Hematopoietic multipotent progenitor cell treated with erythropoietin and hydrocortisone succinate and interleukin-3 and kit ligand, for 4 days (in vitro differentiated cells): ENCODE measurements at regions not wholly inside any gene's neighbourhood (a gene's known extent, or its start where the extent isn't known, plus 50 kb on each side); places are given as distances from the start of the nearest gene placed in this dataset.

ENCODE experiments used
- DNase-seq: peaks from one replicate; pipeline ENCODE4 v3.0.0-alpha.2; 2015

DNA sequence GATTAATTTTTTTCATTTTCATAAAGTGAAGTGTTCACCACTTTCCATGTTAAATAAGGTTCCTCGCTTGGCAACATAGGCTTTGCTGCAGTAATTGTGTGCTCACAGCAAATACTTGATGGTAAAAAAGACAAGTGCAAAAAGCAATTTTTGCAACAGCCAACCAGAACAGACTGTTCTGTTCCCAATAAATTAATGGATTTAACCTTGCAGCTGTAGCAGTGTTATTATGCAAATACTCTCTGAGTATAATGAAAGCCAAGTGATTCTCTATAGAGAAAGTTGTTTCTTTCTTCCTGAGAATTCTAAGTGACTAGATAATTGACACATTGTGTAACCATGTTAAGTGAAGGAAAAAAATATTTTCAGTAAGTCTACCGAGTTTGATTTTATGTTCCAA lies 183.7 kb upstream of the NAALADL2 start:
- no peak for DNase-seq

DNA sequence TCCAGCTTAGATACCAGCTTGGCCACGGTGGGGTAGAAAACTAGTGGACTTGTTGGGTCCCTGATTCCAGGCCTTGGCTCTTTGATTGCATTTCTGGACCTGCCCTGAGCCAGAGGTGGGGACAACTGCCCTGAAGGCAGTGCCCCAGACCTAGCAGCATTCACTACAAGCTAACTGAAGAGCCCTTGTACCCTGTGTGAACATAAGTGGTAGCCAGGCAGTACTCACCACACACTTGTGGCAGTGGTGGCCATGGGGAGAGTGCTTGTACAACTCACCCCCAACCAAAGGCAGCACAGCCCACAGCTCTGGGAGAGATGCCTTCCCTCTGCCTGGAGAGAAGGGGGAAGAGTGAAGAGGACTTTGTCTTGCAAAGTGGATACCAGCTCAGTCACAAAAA lies 177.3 kb upstream of the NAALADL2 start:
- no peak for DNase-seq

DNA sequence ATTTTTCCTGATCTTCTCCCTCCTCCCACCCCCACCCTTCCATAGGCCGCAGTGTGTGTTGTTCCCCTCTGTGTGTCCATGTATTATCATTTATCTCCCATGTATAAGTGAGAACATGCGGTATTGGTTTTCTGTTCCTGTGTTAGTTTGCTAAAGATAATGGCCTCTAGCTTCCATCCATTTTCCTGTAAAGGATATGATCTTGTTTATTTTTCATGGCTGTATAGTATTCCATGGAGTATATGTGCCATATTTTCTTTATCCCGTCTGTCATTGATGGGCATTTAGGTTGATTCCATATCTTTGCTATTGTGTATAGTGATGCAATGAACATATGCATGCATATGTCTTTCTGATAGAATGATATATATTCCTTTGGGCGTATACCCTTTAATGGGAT lies 173.3 kb upstream of the NAALADL2 start:
- no peak for DNase-seq

DNA sequence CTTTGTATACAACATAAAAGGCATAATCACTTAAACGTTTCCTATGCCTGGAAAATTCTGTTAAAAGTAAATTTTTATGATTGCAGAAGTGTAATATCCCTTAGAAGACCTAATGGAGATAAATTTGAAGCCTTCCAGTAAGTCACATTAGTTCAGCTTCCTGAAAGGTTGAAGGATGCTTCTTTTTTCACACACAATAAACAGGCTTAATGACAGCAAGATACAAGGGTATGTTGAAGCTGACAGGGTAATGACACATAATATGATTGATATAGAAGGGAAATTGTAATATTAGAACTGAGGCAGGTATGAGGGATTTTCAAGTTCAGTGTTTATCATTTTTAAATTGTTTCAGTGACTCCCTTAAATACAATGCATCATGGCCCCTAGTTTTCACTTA lies 161.8 kb upstream of the NAALADL2 start:
- no peak for DNase-seq

DNA sequence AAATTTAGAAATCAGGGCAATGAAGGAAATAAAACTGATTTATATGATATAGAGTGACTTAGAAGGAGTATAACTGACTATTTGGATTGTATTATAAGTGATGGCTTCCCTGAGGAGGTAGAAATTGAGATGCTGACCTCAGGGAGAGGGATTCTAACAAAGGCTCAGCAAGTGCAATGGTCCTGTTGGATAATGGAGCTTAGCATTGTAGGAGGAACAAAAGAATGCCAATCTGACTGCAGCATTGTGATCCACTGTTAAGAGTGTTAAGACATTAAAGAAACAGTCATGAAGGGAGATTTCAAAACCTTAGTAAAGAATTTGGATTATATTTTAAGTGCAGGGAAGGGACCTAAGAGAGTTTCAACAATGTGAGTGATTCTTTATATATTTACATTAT lies 158.4 kb upstream of the NAALADL2 start:
- no peak for DNase-seq

DNA sequence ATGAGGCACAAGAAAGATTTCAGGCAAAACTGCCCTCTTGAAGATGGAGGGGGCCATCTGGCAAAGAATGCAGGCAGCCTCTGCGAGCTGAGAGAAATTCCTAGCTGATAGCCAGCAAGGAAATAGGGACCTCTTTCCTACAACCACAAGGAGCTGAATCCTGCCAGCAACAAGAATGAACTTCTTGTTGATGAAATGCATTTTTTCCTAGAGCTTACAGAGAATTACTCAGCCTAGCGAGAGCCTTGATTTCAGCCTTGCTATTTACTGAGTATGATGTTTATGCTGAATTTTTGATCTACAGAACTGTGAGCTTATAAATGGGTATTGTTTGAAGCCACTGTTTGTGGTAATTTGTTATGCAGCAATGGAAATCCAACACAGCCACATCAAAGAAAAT lies 148.5 kb upstream of the NAALADL2 start:
- no peak for DNase-seq

DNA sequence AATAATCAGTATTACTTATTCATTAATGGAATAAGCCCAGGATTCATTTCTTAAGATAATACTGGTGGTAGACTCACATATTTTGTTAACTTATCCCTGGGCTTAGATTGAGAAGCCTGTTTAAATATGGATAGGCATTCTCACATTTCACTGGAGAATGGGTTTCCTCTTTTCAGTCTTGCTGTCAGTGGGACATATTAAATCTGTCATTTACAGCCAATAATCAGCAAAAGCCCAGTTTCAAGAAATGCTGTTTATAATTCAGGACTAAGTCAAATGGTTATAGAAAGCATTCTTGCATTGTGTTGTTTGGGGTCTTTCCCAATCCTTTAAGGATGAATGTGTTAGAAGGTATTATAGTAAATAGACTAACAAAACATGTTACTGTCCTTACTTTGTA lies 143.7 kb upstream of the NAALADL2 start:
- DNase-seq, result no peak

DNA sequence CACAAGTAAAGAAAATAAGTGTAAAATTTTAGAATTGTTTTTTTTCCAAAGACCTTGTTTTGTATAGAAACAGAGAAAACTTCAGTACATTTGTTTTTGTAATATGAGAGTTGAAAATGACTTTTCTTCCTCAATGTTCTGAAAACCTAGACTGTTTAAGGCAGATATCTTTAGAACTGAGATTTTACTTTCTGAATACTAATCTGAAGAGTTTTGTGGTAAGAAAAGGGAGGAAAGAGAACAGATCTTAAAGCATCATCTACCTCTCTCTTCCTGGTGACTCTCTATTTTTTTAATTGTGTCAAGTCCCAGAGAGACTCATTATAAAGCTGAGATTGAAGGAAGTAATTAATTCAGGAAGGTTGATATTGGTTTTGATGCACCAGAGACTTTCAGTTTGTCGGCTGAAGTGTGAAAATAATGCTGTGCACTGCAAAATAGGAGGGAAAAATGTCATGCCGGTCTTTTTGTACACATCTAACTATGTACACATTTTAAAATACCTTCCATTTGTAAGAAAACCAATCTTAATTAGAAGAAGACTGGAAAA lies 142.1 kb upstream of the NAALADL2 start:
- no peak for DNase-seq

DNA sequence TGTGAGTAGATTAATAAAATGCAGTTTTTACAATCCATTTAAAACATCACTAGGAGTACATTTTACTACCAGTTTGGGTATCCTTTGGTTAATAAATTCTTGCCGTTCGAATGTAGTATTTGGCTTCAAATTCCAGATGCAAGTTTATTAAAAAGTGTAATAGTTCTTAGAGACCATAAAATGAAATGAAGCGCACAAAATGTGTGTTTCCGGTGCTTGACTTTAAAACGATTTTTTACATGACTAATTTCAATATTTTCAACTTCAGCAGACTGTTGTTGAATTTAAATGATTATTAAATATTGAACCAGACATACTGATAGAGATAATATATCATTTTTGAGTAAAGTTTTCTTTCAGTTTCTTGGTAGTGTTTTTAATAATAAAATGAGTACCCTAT lies 138.4 kb upstream of the NAALADL2 start:
- no peak for DNase-seq

DNA sequence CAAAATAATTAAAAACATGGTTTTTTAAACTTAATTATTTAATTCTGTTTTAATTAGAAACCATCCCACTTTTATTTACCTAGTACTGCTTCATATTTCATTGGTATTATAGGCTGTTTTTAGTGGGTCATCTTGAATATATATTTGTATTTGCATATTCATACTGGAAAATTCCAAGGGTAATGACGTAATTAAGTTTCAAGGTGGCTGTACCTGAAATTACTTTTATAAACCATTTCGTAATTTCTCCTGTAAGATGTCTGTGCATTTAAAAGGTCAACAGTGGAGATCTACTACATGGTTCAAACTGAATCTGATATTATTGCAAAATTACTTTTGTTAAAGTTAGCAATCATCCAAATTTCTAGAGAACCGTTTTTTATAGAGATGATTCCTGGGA lies 133.8 kb upstream of the NAALADL2 start:
- no peak for DNase-seq

DNA sequence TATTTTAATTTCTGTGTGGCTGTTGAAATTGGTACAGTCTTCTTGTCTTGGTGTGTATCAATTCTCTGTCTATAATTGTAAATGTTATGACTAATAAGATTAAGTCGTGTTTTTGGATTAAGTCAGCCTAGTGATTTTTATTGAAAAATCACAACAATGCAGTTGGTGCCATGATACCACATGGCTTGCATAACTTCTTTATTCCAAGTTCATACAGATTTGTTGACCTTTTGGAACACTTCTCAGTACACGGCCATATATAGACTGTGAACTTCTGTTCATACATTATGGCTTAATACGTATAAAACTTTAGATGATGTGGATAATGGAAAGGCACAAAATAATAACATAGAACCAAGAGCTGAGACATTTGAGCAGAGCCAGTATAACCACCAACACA lies 121.2 kb upstream of the NAALADL2 start:
- no peak for DNase-seq

DNA sequence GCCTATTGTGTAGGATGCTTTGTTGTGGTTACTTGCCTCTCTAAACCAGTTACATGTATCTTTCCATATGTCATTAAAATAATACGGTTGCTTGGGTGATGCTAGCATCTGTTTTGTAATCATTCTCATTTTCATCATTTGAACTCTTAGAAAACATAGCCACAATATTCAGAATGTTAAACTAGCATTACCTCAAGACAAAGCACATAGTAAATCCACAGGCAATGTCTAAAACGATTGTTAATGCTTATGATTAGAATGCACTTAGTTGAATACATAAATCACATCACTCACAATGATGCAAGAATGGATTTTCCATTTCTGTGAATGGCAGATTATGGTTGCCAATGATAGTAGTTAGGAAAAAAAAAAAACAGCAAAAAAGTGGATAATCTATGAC lies 110.0 kb upstream of the NAALADL2 start:
- no peak for DNase-seq

DNA sequence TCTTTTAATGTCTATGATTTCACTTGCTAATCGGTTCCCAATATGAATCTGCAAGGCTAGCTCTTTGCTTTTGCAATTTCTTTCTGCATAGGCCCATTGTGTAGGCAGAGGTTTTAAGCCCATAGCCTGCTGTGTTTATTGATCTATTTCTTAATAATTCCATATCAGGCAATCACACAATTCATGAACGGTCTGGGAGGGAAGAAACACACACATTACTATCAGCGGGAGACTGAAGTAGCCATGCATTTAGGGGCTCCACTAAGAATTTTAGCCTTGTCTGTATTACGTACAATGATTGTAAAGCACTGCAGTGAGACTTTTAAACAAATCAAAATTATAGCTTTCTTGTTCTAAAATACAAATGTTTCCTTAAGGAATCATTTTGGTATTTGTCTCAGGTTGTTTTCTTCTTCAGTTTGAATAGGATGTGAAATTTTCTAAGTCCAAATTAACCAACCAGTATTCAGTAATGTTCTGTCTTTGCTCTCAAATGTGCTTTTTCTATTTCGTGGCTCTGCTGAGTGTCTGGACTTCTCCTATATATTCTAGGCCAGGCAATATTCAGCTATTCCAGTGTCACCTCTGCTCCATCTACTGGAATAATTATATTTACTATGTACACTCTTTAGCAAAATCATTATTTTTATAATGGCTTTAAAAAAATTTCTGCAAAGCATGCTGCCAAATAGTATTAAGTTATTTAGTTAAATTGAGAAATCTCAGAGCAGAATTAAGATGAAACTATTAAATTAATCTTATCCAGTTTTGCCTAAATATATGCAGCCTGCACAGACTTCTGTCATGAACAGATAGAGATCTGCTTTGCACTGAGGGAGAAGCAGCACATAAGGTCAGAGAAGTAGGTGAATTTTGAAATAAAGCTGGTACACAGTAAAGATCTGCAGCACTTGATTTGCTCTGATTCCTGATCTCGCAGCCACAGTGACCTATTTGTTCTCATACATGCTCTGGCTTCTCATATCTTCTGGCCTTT lies 103.0 kb upstream of the NAALADL2 start:
- DNase-seq, result no peak

DNA sequence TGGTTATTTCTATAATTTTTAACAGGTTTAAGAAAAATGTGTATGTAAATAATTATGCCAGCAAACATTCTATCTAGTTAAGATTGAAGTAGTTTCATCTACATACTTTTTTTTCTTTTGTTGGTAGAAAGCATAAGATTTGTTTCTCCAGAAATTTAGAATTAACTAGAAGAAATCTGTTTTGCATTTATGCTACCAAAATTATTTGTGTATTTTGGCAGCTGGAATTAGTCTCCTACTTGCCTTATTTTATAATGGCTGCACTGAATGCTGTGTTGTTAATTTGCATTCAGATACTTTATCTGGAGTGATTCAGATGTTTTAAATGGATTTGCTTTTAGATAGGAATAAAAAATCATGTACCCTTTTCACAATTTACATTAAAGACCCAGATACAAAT lies 100.2 kb upstream of the NAALADL2 start:
- DNase-seq, result no peak

DNA sequence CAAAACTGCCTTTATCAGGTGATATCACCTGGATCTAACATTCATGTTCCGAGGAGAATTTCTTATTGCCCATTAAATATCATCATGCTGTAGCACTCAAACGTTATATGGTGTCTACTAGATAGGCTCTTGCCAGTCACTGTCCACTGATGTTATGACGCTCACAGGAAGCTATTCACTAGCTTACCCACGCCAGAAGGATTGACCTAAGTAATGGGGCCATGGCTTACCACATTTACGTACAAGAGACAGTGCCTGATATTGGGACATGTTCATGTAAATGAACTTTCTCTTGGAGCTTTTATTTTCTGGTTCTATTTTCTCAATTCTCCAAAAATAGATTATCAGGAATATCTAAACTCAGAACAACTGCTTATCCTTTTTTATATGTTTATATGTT lies 91.7 kb upstream of the NAALADL2 start:
- DNase-seq, result no peak

DNA sequence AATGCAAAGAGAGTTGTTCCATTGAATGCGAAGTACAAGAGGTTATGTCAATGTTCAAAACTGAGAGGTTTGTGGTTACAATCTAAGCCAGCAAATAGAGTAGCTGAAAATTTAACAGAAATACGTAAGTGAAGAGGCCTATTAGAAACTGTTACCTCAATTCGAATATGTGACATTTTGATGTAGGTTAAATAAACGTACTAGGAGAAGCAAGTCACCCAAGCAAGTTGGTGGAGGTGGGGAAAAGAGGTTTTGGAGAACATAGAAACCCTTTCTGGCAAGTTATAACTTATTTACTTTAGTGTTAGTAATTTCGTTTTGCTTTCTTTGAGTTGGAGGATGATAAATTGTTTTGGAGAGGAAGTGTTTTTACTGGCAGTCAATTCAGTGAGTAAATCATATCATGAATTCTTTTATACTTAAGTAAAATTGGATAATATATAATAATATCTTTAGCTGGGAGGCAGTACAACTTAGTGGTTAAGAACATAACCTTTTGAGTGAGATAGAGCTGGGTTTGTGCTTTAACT lies 91.2 kb upstream of the NAALADL2 start:
- DNase-seq, result no peak

DNA sequence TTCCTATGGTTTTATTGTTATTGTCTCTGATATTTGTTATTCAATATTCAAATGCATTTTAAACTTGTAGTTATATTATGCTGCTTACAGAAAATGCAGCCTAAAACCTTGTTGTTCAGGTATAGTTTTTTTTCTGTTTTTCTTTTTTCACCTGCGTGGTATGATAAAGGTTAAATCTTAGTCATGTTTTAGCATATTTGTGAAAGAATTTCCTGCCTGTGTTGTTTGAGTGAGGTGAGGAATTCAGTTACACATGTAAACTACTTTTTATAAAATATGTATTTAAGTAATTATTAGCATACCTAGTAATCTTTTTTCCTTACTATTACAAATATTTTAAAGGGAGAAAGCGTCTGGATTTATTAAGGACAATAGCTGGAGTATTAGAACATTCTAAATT lies 90.0 kb upstream of the NAALADL2 start:
- no peak for DNase-seq

DNA sequence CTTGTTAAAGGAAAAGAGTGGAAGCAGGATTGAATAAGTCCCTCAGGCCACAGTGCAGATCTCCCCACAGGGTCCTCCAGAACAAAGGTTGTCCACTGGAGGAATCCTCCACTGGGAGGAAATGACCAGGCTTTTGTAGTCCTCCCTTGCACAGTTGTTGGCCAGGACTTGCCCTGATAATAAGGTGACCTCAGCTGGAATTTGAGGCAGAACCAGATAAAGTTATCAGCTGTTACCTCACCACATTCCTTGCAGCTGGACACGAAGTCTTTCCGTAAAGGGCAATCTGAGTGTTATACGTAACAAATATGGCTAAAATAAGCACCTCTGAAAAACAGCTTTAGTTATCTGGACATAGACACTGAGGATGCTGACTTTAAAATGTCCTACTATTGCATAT lies 83.5 kb upstream of the NAALADL2 start:
- DNase-seq, result no peak

DNA sequence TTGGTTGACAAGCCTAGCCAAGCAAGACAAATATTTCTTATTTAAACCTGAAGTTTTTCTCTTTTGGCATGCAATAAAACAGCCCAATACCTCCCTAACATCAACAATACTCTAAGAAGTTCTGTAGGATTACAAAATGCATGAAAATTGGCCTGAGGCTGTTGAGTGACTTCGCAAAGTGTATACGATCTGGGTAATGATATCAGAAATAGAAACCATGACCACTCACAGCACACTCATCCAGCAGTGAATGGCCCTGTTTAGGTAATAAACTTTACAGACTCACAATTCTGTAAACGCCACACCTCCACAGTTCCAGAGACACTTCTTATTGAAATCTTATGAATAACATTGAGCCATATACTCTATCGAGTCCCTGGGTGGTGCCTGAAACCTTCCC lies 83.0 kb upstream of the NAALADL2 start:
- DNase-seq, result no peak

DNA sequence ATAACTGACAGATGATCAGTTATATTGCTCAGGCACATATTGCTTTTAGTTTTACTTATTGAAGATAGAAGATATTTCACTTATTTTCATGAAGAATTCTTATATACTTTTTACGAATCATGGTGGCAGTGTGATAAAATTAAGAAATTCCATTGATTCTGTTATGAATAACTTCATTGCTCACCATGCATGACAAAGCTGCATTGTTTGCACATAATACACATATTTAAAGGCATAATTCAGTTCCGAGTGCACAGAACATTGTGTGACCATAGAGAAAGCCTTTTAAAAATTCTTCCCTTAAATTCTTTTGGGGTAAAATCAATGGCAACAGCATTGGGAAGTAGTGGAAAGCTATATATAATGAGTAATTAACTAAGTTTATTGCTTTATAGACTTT lies 82.5 kb upstream of the NAALADL2 start:
- DNase-seq, result no peak

DNA sequence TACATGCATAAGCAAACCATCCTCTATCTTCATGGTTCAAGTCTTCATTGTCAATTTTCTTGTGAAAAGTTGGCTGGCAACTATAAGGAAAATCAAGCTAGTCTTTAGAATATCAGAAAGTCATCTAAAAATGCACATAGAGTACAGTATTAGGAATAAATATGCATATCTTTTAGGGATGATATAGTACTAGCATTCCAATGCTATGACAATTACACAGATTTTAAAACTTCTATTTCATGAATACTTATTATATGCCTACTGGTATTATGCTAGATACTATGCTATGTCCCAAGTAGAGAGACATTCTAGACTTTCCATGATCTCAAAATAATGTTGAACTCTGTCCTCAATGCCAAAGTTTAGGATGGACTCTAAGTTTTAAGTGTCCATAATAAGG lies 81.3 kb upstream of the NAALADL2 start:
- DNase-seq, result no peak

DNA sequence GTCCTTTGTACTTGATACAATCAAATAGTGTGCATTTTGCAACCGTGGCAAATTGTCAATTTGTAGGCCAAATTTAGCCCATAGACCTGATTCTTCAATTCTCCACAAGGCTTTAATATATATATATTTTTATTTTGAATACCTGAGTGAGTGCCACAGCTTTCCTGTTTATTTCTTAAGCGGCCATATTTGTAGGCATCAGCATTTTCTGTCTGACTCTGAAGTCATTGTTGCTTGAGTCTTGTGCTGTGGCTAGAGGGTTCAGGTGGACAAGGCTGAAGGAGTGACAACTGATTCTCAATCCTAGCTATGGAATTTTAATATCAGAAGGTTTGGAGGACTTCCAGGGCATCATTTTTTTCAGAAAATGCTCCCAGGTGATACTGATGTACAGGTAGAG lies 75.6 kb upstream of the NAALADL2 start:
- no peak for DNase-seq

DNA sequence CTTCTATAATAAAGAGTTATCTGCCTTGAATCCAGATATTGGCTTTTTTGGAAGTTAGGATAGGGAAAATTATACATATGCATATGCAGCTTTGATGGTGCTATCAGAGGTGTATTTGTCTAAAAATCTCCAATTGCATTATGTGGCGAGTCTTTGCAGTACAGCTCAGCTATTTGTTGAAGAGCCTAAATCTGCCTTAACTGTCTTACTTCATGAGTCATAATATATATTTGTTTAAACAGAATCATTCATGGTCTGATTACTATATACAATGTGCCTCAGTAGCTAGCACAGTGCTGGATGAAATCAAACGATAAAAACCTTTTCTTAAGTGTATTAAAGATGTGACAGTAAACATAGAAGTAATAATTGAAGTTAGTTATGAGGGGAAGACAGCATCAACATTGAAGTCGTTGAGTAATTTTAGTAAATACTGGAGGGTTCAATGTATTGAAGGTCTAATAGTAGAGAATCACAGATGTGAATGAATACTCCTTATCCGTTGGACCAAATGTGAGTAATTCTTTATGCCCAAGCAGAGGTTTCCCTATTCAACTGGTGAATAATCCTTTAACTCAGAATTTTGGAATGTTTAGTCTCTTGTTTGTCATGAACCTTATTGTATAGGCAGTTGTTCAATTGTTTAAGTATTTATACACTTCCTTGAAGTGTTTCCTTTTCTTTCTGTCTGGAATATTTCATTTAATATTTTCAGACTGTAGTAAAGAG lies 74.8 kb upstream of the NAALADL2 start:
- no peak for DNase-seq

DNA sequence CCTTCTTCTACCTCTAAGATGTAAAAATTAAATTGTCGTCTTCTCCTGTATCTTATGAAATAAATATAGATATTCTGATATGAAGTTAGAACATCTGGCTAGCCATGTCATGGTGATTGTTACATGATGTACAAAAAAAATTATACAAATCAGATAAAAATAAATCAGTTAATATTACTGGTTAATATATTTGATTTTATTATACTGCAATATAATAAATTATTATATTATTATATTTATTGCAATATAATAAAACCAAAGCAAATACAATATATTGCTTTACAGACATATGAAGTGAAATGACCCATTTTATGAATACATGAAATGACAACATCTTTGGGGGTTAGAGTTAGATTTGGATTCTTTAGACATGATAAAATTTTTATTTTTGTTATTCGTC lies 72.3 kb upstream of the NAALADL2 start:
- no peak for DNase-seq
